ENCODE measurements at regions not wholly inside any gene's neighbourhood (a gene's known extent, or its start where the extent isn't known, plus 50 kb on each side); places are given as distances from the start of the nearest gene placed in this dataset.

DNA sequence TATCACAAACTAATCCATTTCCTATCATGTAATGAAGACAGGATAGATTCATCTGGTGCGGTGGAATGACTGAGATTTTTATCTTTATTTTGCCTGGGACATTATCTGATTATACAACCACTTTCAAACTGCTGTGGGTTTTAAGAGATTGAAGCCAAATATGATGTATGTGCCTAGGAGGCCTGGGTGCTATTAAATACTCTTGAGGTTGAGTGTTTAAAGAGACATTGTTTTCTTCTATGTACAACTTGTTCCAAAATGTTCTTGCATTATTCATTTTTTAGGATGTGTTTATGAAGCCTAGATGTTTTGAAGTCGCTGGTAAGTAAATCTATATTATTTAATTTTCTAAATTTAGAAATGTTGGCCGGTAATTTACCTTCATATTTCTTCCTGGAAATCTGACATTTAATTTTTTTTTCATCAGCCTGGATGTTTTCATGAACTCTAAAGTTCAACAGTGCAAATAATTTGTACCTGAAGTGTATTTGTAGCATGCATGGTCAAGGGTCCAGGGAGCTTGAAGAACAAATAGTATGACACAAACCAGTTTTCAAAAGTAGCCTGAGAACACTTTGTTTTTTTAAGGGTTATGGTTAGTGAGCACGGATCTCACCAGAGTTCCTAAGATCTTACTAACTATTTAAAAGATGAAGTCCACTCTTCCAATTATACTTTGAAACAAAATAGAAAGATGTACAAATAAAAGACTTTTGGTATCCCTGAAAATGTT lies 72.8 kb upstream of the ATP8A1 start:
- Histone ChIP-seq H3K27ac (ENCODE audit: low read length) (no peak overlapping the region), H3K4me2 (ENCODE audit: insufficient read depth, low read length) (no peak overlapping the region), H3K79me2 (ENCODE audit: insufficient read depth, low read length) (no peaks in the 10 kb centered on the region), H3K4me3 (ENCODE audit: low read depth in 1 of 2, low read length in 2 of 2) (no peak overlapping the region), H3K36me3 (ENCODE audit: insufficient read depth, low read length) (no peaks in the 10 kb centered on the region), H3K4me1 (ENCODE audit: insufficient read depth, low read length) (no peaks in the 10 kb centered on the region), H3K27me3 (ENCODE audit: insufficient read depth, low read length, poor library complexity) (no peaks in the 10 kb centered on the region), H3K9ac (ENCODE audit: low read depth, low read length) (no peak overlapping the region), H3K9me3 (ENCODE audit: insufficient read depth, low read length, severe bottlenecking) (no peaks in the 10 kb centered on the region), H2AFZ (ENCODE audit: low read depth, low read length) (no peak overlapping the region), H4K20me1 (ENCODE audit: insufficient read depth, low read length) (no peaks in the 10 kb centered on the region)
- no peak for TF ChIP-seq EZH2 (IDR thresholded peaks at IDR 0.05; ENCODE audit: borderline replicate concordance, low read depth, low read length, severe bottlenecking)
- TF ChIP-seq, protein P1, sequence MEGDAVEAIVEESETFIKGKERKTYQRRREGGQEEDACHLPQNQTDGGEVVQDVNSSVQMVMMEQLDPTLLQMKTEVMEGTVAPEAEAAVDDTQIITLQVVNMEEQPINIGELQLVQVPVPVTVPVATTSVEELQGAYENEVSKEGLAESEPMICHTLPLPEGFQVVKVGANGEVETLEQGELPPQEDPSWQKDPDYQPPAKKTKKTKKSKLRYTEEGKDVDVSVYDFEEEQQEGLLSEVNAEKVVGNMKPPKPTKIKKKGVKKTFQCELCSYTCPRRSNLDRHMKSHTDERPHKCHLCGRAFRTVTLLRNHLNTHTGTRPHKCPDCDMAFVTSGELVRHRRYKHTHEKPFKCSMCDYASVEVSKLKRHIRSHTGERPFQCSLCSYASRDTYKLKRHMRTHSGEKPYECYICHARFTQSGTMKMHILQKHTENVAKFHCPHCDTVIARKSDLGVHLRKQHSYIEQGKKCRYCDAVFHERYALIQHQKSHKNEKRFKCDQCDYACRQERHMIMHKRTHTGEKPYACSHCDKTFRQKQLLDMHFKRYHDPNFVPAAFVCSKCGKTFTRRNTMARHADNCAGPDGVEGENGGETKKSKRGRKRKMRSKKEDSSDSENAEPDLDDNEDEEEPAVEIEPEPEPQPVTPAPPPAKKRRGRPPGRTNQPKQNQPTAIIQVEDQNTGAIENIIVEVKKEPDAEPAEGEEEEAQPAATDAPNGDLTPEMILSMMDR (IDR thresholded peaks at IDR 0.05; ENCODE audit: borderline replicate concordance, extremely low read depth, low read length, poor library complexity, severe bottlenecking), result no peak
- DNase-seq (no peak), ATAC-seq (ENCODE audit: insufficient read depth, low read depth) (no peak)

DNA sequence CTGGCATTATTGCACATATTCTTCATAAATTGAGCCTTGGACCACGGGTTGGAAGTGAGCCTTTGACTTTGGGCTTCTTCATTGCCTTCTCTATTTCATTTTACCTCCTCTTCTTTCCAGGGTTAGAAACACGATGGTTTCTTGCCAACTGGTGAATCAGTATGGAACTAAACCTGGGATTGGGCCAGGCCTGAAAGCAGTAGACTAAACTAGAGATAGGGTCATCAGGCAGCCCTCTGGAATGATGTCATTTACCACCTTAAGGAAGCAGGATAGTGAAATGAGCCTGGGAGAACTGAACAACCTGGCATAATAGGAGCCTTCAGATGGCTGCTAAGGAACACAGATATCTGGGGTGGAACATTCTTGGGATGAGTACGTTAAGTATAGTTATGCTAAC lies 67.5 kb upstream of the ATP8A1 start:
- Histone ChIP-seq H3K4me3 (ENCODE audit: low read depth in 1 of 2, low read length in 2 of 2) (no peak overlapping the region), H3K4me2 (ENCODE audit: insufficient read depth, low read length) (no peak overlapping the region), H3K4me1 (ENCODE audit: insufficient read depth, low read length) (no peaks in the 10 kb centered on the region), H3K9me3 (ENCODE audit: insufficient read depth, low read length, severe bottlenecking) (no peaks in the 10 kb centered on the region), H2AFZ (ENCODE audit: low read depth, low read length) (no peak overlapping the region), H3K79me2 (ENCODE audit: insufficient read depth, low read length) (no peaks in the 10 kb centered on the region), H3K9ac (ENCODE audit: low read depth, low read length) (no peak overlapping the region), H3K27ac (ENCODE audit: low read length) (no peak overlapping the region), H4K20me1 (ENCODE audit: insufficient read depth, low read length) (no peaks in the 10 kb centered on the region), H3K27me3 (ENCODE audit: insufficient read depth, low read length, poor library complexity) (peaks cover 4% of the 10 kb centered on the region), H3K36me3 (ENCODE audit: insufficient read depth, low read length) (no peaks in the 10 kb centered on the region)
- no peak for TF ChIP-seq EZH2 (IDR thresholded peaks at IDR 0.05; ENCODE audit: borderline replicate concordance, low read depth, low read length, severe bottlenecking)
- TF ChIP-seq, protein P1 (IDR thresholded peaks at IDR 0.05; ENCODE audit: borderline replicate concordance, extremely low read depth, low read length, poor library complexity, severe bottlenecking), result no peak
- DNase-seq, result no peak
- no peak for ATAC-seq (ENCODE audit: insufficient read depth, low read depth)

DNA sequence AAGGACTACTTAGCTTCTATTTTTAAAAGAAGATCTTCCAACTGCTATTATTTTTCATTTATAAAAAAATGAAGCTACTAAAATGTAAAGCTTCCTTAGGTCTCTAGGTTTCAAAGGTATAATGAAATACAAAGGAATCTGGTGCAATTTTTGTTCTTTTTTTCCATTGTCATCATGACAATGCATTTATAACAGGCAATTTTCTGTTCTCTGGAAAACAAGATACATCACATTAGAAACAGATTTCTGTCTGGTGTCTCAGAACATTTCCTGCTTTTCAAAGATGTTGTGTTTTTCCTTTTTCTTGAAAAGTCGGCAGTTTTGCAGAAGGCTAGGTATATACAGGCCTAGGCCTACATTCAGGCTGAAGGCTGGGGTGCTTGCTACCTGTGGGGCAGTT lies 63.6 kb upstream of the ATP8A1 start:
- DNase-seq (no peak), ATAC-seq (ENCODE audit: insufficient read depth, low read depth) (no peak)
- no peaks in the 10 kb centered on the region for H3K36me3 ChIP-seq (ENCODE audit: insufficient read depth, low read length)
- H3K9me3 ChIP-seq (ENCODE audit: insufficient read depth, low read length, severe bottlenecking), result no peaks in the 10 kb centered on the region
- no peak overlapping the region for H3K4me3 ChIP-seq (ENCODE audit: low read depth in 1 of 2, low read length in 2 of 2)
- no peak overlapping the region for H3K9ac ChIP-seq (ENCODE audit: low read depth, low read length)
- no peak overlapping the region for H3K4me2 ChIP-seq (ENCODE audit: insufficient read depth, low read length)
- no peaks in the 10 kb centered on the region for H3K4me1 ChIP-seq (ENCODE audit: insufficient read depth, low read length)
- H2AFZ ChIP-seq (ENCODE audit: low read depth, low read length), result no peak overlapping the region
- TF ChIP-seq, protein P1 (IDR thresholded peaks at IDR 0.05; ENCODE audit: borderline replicate concordance, extremely low read depth, low read length, poor library complexity, severe bottlenecking), result no peak
- TF ChIP-seq EZH2 (IDR thresholded peaks at IDR 0.05; ENCODE audit: borderline replicate concordance, low read depth, low read length, severe bottlenecking), result no peak
- H3K27me3 ChIP-seq (ENCODE audit: insufficient read depth, low read length, poor library complexity), result peaks cover 4% of the 10 kb centered on the region
- no peak overlapping the region for H3K27ac ChIP-seq (ENCODE audit: low read length)
- H3K79me2 ChIP-seq (ENCODE audit: insufficient read depth, low read length), result no peaks in the 10 kb centered on the region
- no peaks in the 10 kb centered on the region for H4K20me1 ChIP-seq (ENCODE audit: insufficient read depth, low read length)
